Lower lobe of right lung (tissue), 2 donors: ENCODE measurements at regions not wholly inside any gene's neighbourhood (a gene's known extent, or its start where the extent isn't known, plus 50 kb on each side); places are given as distances from the start of the nearest gene placed in this dataset.
A peak's percentile ranks its signal among the peaks of the same experiment; 100 is the strongest.

ENCODE experiments used
- ATAC-seq, 2 donors: fragments of 200-7000 bp; cut with Tn5 transposase; one replicate each; pipeline ENCODE4 v1.9.1; 2020 to 2022; ENCODE audit warnings: mild to moderate bottlenecking in 2 of 2, moderate library complexity in 2 of 2
- DNase-seq: peaks from one replicate; pipeline ENCODE4 v3.0.0-alpha.2; 2020
- H3K27ac ChIP-seq: fragments of 200-600 bp; one replicate; pipeline ENCODE4 v1.8.0; 2022
- H3K27me3 ChIP-seq: fragments of 200-600 bp; one replicate; pipeline ENCODE4 v1.8.0; 2022; ENCODE audit warnings: low read depth
- H3K36me3 ChIP-seq: fragments of 200-600 bp; one replicate; pipeline ENCODE4 v1.8.0; 2022; ENCODE audit warnings: mild to moderate bottlenecking
- H3K4me1 ChIP-seq: fragments of 200-600 bp; one replicate; pipeline ENCODE4 v1.8.0; 2022
- H3K4me3 ChIP-seq: fragments of 200-600 bp; one replicate; pipeline ENCODE4 v1.8.0; 2022; ENCODE audit warnings: mild to moderate bottlenecking
- H3K9me3 ChIP-seq: fragments of 200-600 bp; one replicate; pipeline ENCODE4 v1.8.0; 2022
- CTCF ChIP-seq: fragments of 200-600 bp; IDR thresholded peaks from one replicate; pipeline ENCODE4 v1.8.0; 2022; ENCODE audit warnings: antibody characterized with exemption, mild to moderate bottlenecking
- intact Hi-C: fragments of 100-400 bp; cut with DNase I; formaldehyde crosslinking; loops from one replicate; pipeline ENCODE4 v1.11.0; 2022
- donor health status: DM: no; HTN: yes; CAD: no; lungs with severe emphysema.

- Histone ChIP-seq H3K4me3 (no peak overlapping the region), H3K27ac (no peak overlapping the region), H3K9me3 (no peaks in the 10 kb centered on the region), H3K36me3 (no peaks in the 10 kb centered on the region), H3K27me3 (peaks cover 5% of the 10 kb centered on the region), H3K4me1 (no peaks in the 10 kb centered on the region)
- no peak for ATAC-seq
- intact Hi-C loops, result no loop called here
- no peak for DNase-seq
- no peak for TF ChIP-seq CTCF
Measured at GRCh38 chr13:110014719-110015118, 228.3 kb upstream of the IRS2 start.

DNA sequence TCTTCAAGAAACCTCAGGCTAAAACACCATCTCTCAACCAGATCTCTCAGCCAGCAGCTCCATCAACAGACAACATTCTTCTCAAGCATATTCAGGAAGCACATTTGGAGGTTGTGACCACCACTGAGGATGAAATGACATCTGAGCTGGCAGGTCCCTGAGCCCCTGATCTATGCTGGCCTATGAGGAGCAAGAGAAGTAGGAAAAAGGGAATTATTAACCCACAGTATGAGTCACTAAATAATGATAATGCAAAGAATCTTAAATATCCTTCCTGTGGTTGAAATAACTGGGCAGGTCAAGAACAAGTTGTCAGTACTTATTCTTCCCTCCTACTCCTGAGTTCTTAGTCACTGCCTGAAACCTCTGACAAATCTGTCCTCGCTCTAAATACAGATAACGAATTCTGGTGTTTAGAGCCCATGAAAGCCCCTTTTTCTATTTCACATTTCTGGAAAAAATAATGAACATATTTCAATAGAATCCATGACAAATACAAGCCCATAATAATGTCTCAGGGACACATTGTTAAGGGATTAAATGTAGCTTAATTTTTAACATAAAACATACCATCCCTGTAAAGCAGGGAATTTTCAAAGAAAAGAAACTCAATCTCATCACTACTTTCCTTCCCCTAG, 225.8 kb upstream of the IRS2 start:
- intact Hi-C loops, result no loop called here
- no peaks in the 10 kb centered on the region for H3K9me3 ChIP-seq

DNA sequence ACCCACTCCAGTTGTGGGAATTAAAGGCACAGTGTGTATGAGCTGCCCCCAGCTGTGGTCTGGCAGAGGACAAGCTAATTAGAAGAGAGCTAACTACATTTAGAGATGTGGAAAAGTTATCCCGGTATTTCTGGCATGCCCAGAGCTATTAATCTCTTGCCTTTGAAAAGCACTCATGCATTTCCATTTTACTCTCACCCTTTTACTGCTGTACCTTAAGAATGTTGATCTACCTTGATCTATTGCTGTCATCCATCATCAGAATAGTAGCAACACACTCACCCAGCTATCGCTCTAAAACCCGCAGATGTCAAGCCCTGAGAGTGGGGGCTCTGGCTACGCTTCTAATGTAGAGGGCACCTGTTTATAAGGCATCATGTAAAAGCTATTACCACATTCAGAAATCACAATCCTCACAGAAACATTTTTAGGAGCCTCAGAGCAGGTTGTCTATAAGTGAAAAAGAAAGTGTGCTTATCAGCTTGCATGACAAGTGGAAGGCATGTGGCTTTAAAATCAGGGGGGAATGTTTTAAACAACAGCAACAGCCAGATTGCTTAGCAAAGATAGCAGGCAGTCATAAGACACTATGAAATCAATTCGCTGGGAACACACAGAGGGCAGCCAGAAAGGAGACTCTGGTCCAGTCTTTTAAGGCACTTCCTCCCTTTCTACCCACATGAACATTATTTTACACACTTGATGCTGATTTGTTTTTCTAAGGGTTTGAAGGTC, 224.2 kb upstream of the IRS2 start:
- no peaks in the 10 kb centered on the region for H3K36me3 ChIP-seq
- DNase-seq (no peak), ATAC-seq (no peak)
- no peaks in the 10 kb centered on the region for H3K9me3 ChIP-seq
- no peak for TF ChIP-seq CTCF
- no peak overlapping the region for H3K4me3 ChIP-seq
- H3K27ac ChIP-seq, result no peak overlapping the region
- intact Hi-C loops, result no loop called here
- no peaks in the 10 kb centered on the region for H3K27me3 ChIP-seq
- H3K4me1 ChIP-seq, result no peaks in the 10 kb centered on the region

More for the DNA sequence above, 225.8 kb upstream of the IRS2 start:
- no peaks in the 10 kb centered on the region for H3K36me3 ChIP-seq
- no peaks in the 10 kb centered on the region for H3K27me3 ChIP-seq
- DNase-seq, result no peak
- H3K4me1 ChIP-seq, result no peaks in the 10 kb centered on the region
- ATAC-seq, result peak; percentile 49 to 54
- H3K27ac ChIP-seq, result no peak overlapping the region
- no peak overlapping the region for H3K4me3 ChIP-seq
- TF ChIP-seq CTCF, result no peak

DNA sequence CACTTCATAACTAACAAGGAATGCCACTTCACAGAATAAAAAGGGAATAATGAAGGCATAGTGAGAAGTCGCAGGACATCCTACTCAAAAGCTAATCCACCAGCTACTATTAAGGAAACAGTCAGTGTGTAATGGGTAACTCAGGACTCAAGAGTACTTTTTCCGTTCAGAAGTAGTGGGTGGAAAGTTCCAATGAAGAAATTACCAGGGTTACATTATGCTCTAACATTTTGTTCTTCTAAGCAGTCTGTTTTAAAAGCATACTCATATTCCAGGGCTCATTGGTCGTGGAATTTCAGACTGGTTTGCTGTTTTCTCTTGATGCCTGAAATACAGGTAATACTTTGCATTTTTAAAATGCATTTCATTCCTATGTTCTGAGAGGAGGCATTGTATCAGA, 222.4 kb upstream of the IRS2 start:
- DNase-seq, result no peak
- H3K4me3 ChIP-seq, result no peak overlapping the region
- no peaks in the 10 kb centered on the region for H3K36me3 ChIP-seq
- H3K27me3 ChIP-seq, result no peaks in the 10 kb centered on the region
- no peak for TF ChIP-seq CTCF
- no peaks in the 10 kb centered on the region for H3K9me3 ChIP-seq
- no peak overlapping the region for H3K27ac ChIP-seq
- no peak for ATAC-seq
- intact Hi-C loops, result no loop called here
- no peaks in the 10 kb centered on the region for H3K4me1 ChIP-seq

DNA sequence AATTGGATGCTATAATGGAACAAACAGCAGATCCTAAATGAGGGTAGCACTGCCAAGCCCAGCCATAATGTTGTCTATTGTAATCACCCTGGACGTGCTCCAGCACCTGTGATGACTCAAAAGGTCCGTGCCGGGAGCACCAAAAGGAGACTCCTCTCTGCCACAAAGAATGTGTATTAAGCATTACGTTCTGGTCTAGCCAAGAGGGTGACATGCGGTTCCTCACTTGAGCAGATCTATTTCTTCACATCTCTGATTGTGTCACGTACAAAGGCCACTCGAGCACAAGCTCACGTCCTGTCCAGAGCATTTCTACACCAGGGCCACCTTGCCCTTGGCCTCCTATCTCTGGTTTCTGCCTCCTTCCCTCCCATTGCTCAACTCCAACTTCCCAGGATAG, 219.9 kb upstream of the IRS2 start:
- Histone ChIP-seq H3K9me3 (no peaks in the 10 kb centered on the region), H3K4me1 (no peaks in the 10 kb centered on the region), H3K4me3 (no peak overlapping the region), H3K27me3 (no peaks in the 10 kb centered on the region), H3K36me3 (no peaks in the 10 kb centered on the region), H3K27ac (no peak overlapping the region)
- intact Hi-C loops, result no loop called here
- DNase-seq, result no peak
- no peak for TF ChIP-seq CTCF
- ATAC-seq, result no peak
